Bronchial epithelial cell (primary cell): ENCODE measurements at regions not wholly inside any gene's neighbourhood (a gene's known extent, or its start where the extent isn't known, plus 50 kb on each side); places are given as distances from the start of the nearest gene placed in this dataset.
A peak's percentile ranks its signal among the peaks of the same experiment; 100 is the strongest.

Experiments
- DNase-seq: peaks from one replicate; pipeline ENCODE4 v3.0.0-alpha.2; 2010; ENCODE audit warnings: low read depth
- FAIRE-seq: peaks from 2 replicates; lab custom pipeline; 2011; peaks lifted over from hg19 to GRCh38; lab: Jason Lieb, UNC
- H3K27me3 ChIP-seq: 2 replicates; pipeline ENCODE4 v1.5.1; 2011; ENCODE audit warnings: low read length; ENCODE audit not compliant: control insufficient read depth, insufficient read depth
- H3K36me3 ChIP-seq: 2 replicates; pipeline ENCODE4 v1.5.1; 2011; ENCODE audit warnings: low read length; ENCODE audit not compliant: control insufficient read depth, insufficient read depth
- H3K4me3 ChIP-seq: 2 replicates; pipeline ENCODE4 v1.5.1; 2011; ENCODE audit warnings: mild to moderate bottlenecking, low read depth, low read length, control low read depth
- TF ChIP-seq, protein P1 (sequence below): IDR thresholded peaks from 2 replicates; pipeline ENCODE4 v1.5.1; 2011; ENCODE audit warnings: mild to moderate bottlenecking, moderate library complexity, low read length, control low read depth, inconsistent platforms; ENCODE audit not compliant: insufficient read depth, severe bottlenecking

- TF ChIP-seq, protein P1, sequence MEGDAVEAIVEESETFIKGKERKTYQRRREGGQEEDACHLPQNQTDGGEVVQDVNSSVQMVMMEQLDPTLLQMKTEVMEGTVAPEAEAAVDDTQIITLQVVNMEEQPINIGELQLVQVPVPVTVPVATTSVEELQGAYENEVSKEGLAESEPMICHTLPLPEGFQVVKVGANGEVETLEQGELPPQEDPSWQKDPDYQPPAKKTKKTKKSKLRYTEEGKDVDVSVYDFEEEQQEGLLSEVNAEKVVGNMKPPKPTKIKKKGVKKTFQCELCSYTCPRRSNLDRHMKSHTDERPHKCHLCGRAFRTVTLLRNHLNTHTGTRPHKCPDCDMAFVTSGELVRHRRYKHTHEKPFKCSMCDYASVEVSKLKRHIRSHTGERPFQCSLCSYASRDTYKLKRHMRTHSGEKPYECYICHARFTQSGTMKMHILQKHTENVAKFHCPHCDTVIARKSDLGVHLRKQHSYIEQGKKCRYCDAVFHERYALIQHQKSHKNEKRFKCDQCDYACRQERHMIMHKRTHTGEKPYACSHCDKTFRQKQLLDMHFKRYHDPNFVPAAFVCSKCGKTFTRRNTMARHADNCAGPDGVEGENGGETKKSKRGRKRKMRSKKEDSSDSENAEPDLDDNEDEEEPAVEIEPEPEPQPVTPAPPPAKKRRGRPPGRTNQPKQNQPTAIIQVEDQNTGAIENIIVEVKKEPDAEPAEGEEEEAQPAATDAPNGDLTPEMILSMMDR = no peak
- H3K36me3 ChIP-seq = no peaks in the 10 kb centered on the region
- no peak for DNase-seq
Observed at GRCh38 chr5:7080501-7080900, 315.4 kb upstream of the ADCY2 start.

DNA sequence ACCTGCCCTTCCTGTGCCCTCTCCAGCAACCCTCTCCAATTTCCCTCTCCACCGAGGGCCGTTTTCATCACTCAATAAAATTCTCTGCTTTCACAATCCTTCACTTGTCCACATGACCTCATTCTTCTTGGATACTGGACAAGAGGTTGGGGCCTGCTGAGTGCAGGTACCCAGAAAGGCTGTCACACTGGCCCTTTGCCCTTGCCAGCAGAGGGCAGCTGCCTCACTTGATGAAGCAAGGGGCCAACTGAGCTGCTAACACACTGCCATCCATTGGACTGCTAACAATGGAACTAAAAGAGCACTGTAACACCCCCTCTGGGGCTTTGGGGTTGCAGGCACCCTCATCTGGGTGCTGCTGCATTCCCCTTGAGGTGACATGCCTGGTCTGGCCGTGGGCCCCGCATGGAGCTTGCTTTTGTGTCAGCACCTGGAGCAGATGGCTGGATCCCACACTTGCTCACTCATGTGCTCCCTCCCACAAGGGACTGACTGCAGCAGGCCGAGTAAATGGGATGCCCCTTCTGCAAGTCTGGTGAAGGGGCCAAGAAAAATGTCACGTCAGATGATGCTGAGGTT lies 308.1 kb upstream of the ADCY2 start:
- no peak overlapping the region for H3K4me3 ChIP-seq
- peak; percentile 76 for FAIRE-seq
- TF ChIP-seq, protein P1 = peak; percentile 29

More at GRCh38 chr5:7080501-7080900, 315.4 kb upstream of the ADCY2 start:
- no peak overlapping the region for H3K4me3 ChIP-seq
- H3K27me3 ChIP-seq = no peaks in the 10 kb centered on the region
- FAIRE-seq = no peak

DNA sequence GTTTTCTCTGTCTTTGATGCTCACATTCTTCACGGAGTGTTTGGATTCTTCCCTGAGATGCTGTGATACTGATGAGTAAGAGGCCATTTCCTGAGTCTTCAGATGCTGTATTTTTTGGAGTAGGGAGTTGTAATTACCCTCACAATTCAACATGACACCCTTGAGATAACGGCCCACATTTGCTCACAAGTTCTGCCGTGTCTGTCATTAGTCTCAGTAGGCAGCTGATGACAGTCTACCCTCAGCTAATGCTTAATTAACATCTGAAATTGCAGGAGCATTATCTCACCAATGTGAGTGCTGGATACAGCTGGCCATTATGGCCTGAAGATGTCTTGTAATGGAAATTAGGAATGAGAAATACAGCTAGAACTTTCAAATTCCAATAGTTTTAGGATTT lies 307.1 kb upstream of the ADCY2 start:
- no peaks in the 10 kb centered on the region for H3K27me3 ChIP-seq
- H3K36me3 ChIP-seq = no peaks in the 10 kb centered on the region
- H3K4me3 ChIP-seq = no peak overlapping the region
- DNase-seq (no peak), FAIRE-seq (no peak)
- TF ChIP-seq, protein P1 = no peak

More for the DNA sequence above, 308.1 kb upstream of the ADCY2 start:
- no peak for DNase-seq
- no peaks in the 10 kb centered on the region for H3K27me3 ChIP-seq
- H3K36me3 ChIP-seq = no peaks in the 10 kb centered on the region

- DNase-seq (no peak), FAIRE-seq (no peak)
- no peak overlapping the region for H3K4me3 ChIP-seq
- no peaks in the 10 kb centered on the region for H3K27me3 ChIP-seq
- H3K36me3 ChIP-seq = no peaks in the 10 kb centered on the region
- TF ChIP-seq, protein P1 = no peak
Observed at GRCh38 chr5:7094626-7095025, 301.3 kb upstream of the ADCY2 start.

DNA sequence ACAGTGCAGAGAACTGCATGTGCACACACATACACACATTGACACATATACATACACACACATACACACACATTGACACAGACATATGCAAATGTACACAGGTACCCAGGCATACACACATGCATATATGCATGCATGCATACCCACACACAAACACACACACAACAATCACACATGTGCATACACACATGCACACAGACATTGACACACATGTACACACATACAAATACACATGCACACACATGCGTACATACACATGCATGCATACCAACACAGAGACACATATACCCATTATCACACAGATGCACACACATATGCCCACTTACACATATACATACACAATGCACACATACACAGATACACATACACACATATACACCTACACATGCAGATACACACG lies 299.6 kb upstream of the ADCY2 start:
- no peak for FAIRE-seq
- TF ChIP-seq, protein P1 = no peak
- no peak overlapping the region for H3K4me3 ChIP-seq
- no peak for DNase-seq
- H3K36me3 ChIP-seq = no peaks in the 10 kb centered on the region
- no peaks in the 10 kb centered on the region for H3K27me3 ChIP-seq

- FAIRE-seq (no peak), DNase-seq (no peak)
- no peak overlapping the region for H3K4me3 ChIP-seq
- no peaks in the 10 kb centered on the region for H3K27me3 ChIP-seq
- no peaks in the 10 kb centered on the region for H3K36me3 ChIP-seq
- TF ChIP-seq, protein P1 = no peak
Observed at GRCh38 chr5:7105358-7105757, 290.6 kb upstream of the ADCY2 start.
